Suprapubic skin (tissue), 3 donors: ENCODE measurements at regions not wholly inside any gene's neighbourhood (a gene's known extent, or its start where the extent isn't known, plus 50 kb on each side); places are given as distances from the start of the nearest gene placed in this dataset.

ENCODE experiments used
- POLR2A ChIP-seq, 2 donors: fragments of 450-650 bp; IDR thresholded peaks; one replicate each; pipeline ENCODE4 v1.6.1; 2017; ENCODE audit warnings: antibody characterized with exemption in 2 of 2, mild to moderate bottlenecking in 2 of 2, moderate library complexity in 2 of 2
- TF ChIP-seq, protein P1 (sequence below), 2 donors: fragments of 200-600 bp in 1 of 2; fragments of 450-650 bp in 1 of 2; sonication (generic) in 1 of 2; IDR thresholded peaks; one replicate each; pipeline ENCODE4 v1.5.1; 2016 to 2019; ENCODE audit warnings: antibody characterized with exemption in 2 of 2, mild to moderate bottlenecking in 1 of 2, moderate library complexity in 1 of 2

DNA sequence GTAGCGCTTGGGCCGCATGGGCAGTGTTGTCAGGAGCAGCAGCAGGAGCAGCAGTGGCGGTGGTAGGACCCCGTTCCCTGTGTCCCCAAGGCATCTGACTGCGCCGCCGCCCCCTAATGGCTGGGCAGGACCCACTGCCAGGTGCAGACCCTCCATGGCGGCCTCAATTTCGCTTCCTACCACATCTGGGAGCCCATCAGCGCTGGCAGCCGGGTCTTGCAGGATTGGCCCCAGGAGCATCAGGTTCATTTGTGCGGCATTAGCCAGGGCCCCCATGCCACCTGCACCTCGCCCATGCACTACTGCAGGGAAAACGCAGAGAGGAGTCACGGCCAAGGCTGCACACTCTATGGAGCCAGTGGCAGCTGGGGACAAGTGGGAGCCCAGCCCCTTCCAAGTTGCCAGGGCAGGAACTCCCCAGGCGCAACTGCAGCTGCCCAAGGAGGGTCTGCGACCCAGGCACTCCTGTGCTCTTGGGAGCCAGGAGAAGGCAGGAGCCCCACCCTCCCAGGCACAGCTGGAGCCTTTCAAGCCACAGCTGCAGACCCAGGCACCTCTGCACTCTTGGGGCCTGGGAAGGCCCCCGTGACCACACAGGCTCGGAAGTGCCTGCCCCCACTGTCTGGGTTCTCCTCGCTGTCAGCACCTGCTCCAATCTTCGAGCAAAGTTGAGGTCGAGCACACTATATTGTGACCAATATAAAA is 594.2 kb downstream of the KCNJ18 start:
- TF ChIP-seq, protein P1, sequence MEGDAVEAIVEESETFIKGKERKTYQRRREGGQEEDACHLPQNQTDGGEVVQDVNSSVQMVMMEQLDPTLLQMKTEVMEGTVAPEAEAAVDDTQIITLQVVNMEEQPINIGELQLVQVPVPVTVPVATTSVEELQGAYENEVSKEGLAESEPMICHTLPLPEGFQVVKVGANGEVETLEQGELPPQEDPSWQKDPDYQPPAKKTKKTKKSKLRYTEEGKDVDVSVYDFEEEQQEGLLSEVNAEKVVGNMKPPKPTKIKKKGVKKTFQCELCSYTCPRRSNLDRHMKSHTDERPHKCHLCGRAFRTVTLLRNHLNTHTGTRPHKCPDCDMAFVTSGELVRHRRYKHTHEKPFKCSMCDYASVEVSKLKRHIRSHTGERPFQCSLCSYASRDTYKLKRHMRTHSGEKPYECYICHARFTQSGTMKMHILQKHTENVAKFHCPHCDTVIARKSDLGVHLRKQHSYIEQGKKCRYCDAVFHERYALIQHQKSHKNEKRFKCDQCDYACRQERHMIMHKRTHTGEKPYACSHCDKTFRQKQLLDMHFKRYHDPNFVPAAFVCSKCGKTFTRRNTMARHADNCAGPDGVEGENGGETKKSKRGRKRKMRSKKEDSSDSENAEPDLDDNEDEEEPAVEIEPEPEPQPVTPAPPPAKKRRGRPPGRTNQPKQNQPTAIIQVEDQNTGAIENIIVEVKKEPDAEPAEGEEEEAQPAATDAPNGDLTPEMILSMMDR (IDR thresholded peaks at IDR 0.05), result no peak
- TF ChIP-seq POLR2A (IDR thresholded peaks at IDR 0.05), result no peak
